GM18511 (cell line): ENCODE measurements at regions not wholly inside any gene's neighbourhood (a gene's known extent, or its start where the extent isn't known, plus 50 kb on each side); places are given as distances from the start of the nearest gene placed in this dataset.
A peak's percentile ranks its signal among the peaks of the same experiment; 100 is the strongest.
"Not testable (repeated sequence)": the region's sequence is repeated elsewhere in the genome, so short reads cannot be mapped to it uniquely, and the experiment has no call there.

Source experiments
- ATAC-seq: cut with Tn5 transposase; IDR thresholded peaks from one replicate; pipeline ENCODE4 v1.9.1; 2021; ENCODE audit warnings: mild to moderate bottlenecking, moderate library complexity; ENCODE audit not compliant: unreplicated experiment

DNA sequence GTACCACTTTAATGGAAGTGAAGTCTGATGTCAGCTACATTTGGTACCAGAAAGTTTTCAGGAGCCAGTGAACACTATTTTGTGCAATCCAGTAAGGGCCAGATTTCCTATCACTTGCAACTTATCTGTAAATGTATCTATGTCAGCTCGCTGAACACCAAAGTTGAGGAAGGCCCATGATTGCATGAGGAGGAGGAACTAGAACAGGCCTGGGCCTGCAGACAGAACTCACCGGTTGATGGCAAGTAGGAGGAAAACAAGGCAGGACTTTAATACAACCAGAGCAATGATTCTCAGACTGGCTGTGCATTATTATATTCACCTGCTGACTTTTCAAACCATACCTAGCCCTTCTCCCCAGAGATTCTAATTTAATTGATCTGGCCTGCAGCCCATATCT, 540.2 kb downstream of the CETN3 start:
- ATAC-seq, result no peak

- ATAC-seq, result no peak
Observed at GRCh38 chr5:89866410-89866809, 543.1 kb downstream of the CETN3 start.

DNA sequence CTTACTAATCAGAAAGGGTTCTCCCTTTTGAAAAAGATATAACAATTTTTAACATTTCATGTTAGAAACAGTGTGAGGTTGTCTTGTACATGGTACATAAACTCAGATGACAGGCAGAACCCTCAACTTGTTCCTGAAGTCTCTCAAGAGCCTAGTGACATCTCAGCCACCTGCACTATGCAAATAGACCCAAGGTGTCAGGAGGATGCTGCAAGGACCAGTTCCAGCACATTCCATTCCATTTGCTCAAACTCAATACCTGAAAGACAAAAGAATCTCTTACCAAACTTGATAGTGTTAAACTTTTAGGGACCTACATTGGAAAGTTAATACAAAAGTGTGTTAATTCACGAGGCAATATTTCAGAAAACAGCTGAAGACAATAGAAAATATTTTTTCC, 544.6 kb downstream of the CETN3 start:
- no peak for ATAC-seq

DNA sequence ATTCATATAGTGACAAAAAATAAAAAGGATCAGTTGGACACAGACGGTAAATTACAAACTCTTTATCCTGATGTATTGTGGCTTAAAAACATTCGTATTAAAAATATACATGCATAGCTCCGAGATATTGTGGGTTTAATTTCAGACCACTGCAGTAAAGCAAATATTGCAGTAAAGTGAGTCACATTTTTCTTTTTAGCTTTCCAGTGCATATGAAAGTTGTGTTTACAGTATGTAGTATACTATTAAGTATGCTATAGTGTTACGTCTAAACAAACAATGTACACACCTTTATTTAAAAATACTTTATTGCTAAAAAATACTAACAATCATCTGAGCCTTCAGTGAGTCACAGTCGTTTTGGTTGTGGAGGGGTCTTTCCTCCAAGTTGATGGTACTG, 551.8 kb downstream of the CETN3 start:
- ATAC-seq, result no peak

- ATAC-seq, result no peak
Observed at GRCh38 chr5:89855417-89855816, 554.1 kb downstream of the CETN3 start.

DNA sequence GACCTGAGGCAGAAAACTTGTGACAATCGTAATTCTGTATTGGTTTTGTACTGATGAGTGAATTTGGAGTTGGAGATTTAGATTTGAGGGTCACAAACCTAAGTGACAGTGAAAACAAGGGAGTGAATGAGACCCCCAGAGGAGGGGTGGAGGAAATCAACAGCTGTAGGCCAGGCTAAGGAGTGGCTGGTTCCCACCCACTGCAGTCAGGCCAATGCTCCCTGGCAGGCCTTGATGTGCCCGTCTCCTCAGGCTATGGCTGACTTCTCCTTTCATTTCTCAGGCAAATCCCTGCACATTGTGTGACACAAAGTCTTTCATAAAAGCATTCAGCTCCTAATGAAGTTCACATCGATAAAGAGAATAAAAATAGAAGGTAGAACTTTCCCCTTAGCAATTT, 557.6 kb downstream of the CETN3 start:
- no peak for ATAC-seq

DNA sequence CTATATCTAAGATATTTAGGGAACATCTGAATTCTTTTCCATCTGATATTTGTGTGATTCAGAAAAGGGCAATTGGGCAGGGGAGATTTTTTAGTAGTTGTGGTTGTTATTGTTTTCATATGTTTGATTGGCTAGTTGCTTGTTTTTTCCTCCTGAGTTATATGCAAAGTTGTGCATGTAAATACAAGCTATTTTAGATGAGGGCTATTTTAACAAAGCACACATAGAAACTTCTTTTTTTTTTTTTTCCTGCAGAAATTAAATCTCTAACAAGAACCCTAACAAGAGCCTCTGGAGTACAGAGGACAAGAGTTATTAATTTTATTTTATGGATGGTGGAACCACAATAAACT, 559.1 kb downstream of the CETN3 start:
- ATAC-seq, result peak; percentile 37

- peak; percentile 56 for ATAC-seq
Observed at GRCh38 chr5:89849830-89850512, 559.6 kb downstream of the CETN3 start.

DNA sequence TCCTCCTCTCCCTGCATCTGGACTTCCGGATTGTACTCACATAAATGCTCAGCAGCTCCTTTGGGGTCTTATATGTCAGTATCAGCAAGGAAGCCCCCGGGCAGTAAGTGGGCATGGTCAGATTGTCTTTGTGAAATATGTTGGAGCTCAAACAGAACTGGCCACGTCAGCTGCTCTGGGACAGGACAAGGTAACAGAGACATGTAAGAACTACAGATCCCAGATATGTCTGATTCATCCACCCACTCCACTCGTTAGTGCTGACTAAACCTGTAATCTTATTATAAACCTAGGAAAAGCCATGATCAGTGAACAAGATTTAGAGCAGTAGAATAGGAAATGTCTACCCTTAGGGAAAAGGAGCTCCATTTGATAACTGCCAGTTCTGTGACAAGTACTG, 561.8 kb downstream of the CETN3 start:
- ATAC-seq, result no peak

GRCh38 chr5:89844548-89844947, 565.0 kb downstream of the CETN3 start:
- ATAC-seq, result no peak

GRCh38 chr5:89842531-89842930, 567.0 kb downstream of the CETN3 start:
- no peak for ATAC-seq

- ATAC-seq, result no peak
Observed at GRCh38 chr5:89840906-89841305, 568.6 kb downstream of the CETN3 start.

- ATAC-seq, result no peak
Observed at GRCh38 chr5:89830691-89831090, 578.9 kb downstream of the CETN3 start.

- ATAC-seq, result no peak
Observed at GRCh38 chr5:89827960-89828359, 581.6 kb downstream of the CETN3 start.

- ATAC-seq, result no peak
Observed at GRCh38 chr5:89827359-89827758, 582.2 kb downstream of the CETN3 start.

DNA sequence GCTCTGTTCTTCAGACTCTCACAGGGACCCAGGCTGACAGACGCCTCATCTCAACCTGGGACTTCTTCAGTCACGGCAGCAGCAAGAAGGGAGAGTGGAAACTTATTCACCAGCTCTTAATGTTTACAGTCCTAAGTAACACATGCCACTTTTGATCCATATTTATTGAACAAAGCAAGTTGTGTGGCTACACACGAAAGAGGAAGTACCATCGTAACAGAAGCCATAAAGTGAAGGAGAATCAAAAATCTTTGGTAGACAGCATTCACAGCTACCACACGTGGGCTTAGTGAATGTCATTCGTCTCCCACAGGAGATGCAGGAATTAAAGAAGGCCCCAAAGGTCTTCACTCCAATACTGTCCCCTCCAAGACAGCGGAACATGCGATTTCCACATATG, 582.6 kb downstream of the CETN3 start:
- ATAC-seq, result no peak

DNA sequence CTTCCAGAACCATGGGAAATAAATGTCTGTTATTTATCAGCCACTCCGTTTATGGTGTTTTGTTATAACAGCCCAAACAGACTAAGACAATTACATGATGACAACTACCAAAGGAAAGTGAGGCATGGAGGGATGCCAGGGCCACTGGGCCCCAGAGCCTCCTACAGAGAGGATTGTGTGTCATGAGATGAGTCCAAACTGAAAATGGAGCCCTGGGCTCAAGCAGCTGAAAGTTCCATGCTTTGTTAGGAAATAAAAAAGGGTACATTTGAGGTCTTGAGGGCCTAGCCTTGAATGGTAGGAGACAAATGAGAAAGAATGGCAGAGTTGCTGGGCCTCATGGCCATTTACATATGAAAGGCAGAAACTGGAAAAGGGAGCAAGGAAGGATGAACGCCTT, 586.5 kb downstream of the CETN3 start:
- ATAC-seq, result no peak

DNA sequence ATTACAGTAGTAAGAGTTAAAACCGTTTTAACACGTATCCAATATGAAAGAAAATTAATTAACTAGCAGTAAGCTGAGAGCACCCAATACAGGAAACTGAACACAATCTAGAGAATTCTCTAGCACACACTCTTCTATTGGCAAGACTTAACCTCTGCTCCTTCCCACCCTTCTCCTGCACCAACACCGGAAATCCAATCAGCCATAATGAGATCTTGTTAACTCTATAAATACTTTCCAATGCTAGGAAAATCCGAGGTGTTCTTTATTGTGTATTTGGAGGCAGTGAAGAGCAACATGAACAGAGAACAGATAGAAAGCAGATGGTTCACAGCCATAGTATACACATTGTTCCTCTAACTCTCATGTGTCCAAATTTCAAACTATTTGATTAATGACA, 591.7 kb downstream of the CETN3 start:
- no peak for ATAC-seq

DNA sequence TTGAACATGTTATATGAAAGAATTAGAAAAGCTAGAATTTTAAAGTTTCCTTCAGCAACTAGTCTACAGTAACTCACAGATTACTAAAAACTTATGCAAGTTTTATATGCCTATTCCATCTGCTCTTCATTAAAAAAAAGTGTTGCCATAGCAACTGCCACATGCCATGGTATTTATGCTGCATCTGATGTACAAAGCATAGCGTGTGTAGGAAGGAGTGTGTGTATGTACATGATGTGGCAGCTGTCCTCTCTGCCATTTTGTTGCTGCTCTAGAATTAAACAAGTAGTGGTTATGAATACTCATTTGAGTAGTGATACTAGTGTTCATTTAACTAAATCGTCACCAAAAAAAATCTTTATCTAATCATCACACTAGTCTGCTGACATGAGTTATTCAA, 593.5 kb downstream of the CETN3 start:
- ATAC-seq, result no peak

- not testable (repeated sequence) for ATAC-seq
Observed at GRCh38 chr5:89800735-89801134, 608.8 kb downstream of the CETN3 start.

- not testable (repeated sequence) for ATAC-seq
Observed at GRCh38 chr5:89794504-89794903, 615.1 kb downstream of the CETN3 start.

- not testable (repeated sequence) for ATAC-seq
Observed at GRCh38 chr5:89779734-89780133, 629.8 kb downstream of the CETN3 start.

GRCh38 chr5:89777758-89778157, 631.8 kb downstream of the CETN3 start:
- no peak for ATAC-seq
